KBM-7 (cell line): ENCODE measurements at regions not wholly inside any gene's neighbourhood (a gene's known extent, or its start where the extent isn't known, plus 50 kb on each side); places are given as distances from the start of the nearest gene placed in this dataset.
"Not testable (repeated sequence)": the region's sequence is repeated elsewhere in the genome, so short reads cannot be mapped to it uniquely, and the experiment has no call there.

Experiments
- DNase-seq: peaks from one replicate; pipeline ENCODE4 v3.0.0-alpha.2; 2015
- in situ Hi-C: fragments of 300-500 bp; cut with MboI; formaldehyde crosslinking; loops from 2 replicates; pipeline ENCODE4 v1.14.3; 2020; ENCODE audit warnings: low sequenced_read_pairs, low pct_unique_long_range_greater_than_20kb, mixed read lengths

DNA sequence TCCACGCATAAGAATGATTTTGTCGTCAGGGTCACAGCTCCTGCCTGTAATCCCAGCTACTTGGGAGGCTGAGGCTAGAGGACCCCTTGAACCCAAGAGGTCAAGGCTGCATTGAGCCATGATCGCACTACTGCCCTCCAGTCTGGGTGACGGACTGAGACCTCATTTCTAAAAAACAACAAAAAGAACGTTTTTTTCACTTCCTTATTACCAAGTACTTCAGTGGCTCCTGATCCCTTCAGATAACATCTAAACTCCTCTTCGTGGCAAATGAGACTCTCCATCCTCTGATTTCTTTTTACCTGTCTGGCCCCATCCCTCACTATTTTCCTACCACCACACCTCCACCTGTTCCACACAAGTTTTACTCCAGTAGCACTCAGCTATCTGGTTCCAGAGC lies 105.4 kb upstream of the TLK1 start:
- DNase-seq, result no peak
- in situ Hi-C loops, result no loop called here

DNA sequence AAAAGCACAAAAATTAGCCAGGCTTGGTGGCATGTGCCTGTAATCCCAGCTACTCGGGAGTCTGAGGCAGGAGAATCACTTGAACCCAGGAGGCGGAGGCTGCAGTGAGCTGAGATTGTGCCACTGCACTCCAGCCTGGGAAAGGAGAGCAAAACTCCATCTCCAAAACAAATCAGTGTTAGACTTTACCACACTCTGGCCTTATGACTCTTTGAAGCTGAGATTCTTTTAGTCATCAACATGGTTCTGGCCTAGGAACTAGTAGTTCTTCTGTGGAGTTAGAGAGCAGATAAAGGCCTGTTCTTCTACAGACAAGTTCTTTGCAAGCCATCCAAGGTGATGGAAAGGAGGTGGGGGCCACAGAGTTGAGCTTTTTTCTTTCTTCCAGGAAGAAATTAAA lies 100.8 kb upstream of the TLK1 start:
- in situ Hi-C loops, DNase-seq: not testable (repeated sequence)

DNA sequence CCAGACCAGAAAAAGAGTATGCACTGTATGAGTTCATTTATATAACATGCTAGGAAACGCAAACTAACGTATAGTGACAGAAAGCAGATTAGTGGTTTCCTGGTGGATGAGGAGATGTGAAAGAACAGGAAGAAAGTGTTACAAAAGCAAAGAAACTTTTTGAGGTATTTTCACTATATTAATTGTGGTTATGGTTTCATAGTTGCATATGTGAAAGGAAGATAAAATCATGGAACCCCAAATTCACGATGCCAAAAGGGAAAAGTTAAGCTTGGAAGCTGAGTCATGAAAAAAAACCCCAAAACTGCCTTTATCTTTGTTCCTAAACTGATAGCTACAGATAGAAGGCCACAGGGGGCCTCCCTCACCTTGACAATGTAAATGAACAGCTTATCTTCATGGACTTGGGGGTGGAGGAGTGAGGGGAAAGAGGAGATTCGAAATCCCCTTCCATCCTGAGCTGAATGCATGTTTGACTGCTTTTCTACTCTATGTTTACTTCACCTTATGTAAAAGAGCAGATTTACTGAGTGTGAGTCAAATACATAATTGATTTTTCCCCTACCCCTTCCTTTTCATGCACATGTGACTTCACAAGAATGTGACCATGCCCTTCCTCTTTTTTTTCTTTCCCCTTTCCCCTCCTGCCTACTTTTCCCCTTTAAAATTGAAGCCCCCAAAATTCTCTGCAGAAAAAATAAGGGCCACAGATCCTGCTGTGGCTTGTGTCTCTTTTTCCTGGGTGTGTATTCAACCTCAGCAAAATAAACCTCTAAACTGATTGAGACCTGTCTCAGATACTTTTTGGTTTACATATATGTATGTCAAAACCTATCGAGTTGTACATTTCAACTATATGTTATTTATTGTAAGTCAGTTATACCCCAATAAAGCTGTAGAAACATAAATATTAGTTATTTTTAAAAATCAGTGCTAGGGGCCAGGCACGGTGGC lies 100.1 kb upstream of the TLK1 start:
- in situ Hi-C loops, result no loop called here
- peak; percentile 69 for DNase-seq

DNA sequence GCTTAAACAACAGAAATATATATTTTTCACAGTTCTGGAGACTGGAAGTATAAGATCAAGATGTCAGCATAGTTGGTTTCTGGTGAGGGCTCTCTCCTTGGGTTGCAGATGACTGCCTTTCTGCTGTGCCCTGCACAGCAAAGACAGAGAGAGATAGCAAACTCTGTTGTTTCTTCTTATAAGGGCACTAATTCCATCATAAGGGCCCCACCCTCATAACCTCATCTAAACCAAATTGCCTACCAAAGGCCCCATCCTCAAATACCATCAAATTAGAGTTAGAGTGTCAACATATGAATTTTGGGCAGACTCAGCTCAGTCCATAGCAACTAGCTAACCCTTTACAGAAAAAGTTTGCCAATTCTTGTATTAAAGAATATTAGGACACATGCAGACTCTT lies 94.0 kb upstream of the TLK1 start:
- in situ Hi-C loops, result no loop called here
- DNase-seq, result no peak

DNA sequence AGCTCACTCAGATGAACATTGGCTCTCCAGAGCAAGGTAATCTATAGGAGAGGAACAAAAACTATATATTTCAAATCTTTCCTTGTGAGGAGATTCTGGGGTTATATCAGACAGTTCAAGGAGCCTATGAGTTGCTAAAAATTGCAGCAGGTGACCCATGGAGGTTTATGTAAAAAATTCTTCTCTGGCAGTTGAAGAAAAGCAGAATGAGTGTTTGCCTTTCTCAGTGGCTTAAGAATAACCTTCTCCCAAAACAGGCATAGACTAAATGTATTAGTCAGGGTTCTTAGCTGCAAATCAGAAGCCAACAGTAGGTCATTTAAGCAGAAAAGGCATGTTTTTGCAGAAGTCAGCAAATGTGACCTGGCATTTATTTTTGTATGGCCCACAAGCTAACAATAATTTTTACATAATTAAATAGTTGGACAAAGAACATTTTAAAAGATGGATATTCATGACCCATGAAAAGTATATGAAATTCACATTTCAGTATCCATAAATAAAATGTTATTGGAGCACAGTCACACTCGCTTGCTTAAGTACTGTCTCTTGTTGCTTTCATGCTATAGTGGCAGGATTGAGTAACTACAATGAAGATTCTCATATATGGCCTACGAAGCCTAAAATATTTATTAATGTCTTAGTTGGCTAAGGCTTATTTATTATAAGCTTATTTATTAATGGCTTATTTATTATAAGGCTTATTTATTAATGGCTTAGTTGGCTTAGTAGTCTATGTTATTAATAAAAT lies 93.4 kb upstream of the TLK1 start:
- in situ Hi-C loops, result no loop called here
- no peak for DNase-seq

DNA sequence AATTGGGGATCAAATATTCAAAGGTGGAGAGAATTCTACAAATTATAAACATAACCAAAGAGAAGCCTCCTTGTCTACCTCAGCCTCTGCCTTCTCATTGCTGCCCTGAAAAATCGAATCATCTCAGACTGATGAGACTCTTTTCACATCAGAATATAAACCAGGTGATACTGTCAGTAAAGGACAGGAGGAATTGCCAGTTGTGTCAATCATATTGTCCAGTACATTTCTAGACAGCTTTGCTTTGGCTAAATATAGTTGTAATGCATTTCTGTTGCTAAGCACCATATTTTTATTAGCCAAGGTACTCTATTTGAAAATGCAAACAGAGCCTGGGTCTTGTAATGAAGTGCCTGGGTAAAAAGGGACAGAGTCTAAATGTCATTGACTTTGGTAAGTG lies 92.6 kb upstream of the TLK1 start:
- no peak for DNase-seq
- in situ Hi-C loops, result no loop called here

DNA sequence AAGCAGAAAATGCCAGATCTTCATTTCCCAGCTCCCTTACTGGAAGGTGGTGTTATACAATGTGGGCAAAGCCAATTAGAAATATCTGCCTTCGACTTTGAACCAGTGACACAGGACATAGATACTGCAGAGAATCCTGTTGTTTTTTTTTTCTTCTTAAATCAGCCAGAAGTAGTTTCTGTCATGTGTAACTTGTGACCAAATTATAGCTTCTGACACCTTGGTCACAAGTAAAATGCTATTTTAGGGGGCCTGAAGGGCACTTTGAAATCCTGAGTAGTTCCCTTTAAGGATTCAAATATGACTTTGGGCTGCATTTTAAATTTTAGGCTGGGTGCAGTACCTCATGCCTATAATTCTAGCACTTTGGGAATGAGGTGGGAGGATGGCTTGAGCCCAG lies 89.0 kb upstream of the TLK1 start:
- in situ Hi-C loops, result no loop called here
- no peak for DNase-seq

DNA sequence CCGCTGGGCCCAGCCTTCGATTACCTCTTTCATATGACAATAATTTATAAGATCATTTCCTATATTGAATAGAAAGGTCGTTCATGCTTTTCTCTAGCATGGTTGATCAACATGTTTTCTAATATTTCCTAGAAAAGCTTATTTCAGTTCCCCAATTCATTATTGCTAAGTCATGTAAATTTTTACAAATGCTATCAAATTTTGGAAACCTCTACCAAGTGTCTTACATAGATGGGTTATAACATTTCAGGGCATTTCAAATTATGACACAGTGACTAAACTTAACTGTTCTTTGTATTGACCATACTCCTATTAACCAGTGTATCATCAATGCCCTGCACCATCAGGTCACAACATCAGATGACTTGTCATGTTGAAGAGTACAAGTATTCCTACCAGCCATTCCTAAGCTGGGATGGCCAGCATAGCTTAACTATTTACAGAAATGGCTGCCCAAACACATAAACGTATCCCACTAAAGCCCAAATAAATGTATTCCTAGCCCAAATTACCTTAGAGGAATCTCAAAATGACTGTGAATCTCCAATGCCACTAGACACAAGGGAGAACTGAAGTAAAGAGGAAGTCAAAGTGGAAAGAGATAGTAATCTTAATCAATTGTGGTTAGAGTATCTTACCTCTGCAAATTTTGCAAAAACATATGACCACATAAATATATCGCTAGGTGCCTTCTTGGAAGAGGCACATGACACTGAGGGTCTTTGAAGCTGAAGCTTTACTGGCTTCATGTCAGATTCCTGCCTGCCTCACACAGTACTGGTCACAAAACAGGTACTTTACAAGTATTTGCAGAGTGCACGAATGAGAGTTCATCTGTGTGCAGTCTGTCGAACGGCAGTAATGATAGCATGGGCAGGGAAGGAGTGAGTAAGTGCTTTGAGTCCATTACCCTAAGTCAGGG lies 87.3 kb upstream of the TLK1 start:
- in situ Hi-C loops, result no loop called here

DNA sequence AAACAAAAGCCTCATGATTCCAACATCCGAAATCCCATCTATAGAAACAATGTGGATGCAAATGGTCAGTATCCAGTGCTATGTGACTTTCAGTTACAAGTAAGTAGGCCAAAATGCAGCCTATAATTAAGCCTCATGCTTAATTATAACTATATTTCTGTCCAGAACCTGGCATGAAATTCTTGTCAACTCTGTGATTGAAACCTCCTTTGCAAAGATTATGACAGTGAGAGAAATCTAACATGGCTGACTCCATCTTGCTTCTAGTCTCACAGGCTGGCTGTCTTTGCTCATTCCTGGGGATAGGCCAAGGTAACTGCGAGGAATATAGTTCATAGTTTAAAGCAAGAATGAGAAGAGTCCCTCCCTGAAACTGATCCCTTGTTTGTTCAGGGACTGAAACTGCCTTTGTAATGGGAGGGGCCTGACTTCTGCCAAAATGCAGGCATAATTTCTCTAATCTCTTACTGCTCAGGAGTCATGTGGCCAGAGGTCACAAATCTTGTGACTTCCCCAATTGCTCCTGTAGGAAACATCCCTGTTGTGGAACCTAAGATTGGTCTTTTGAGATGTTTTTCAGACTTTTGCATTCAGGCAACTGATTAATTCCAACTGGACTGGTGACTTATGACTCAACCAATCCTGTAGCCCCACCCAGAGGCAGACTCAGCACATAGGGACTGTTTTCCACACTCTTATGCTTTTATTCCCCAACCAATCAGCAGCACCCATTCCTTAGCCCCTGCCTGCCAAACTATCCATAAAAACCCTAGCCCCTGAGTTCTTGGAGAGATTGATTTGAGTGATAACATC lies 84.5 kb upstream of the TLK1 start:
- no peak for DNase-seq
- in situ Hi-C loops, result no loop called here

More for the DNA sequence above, 87.3 kb upstream of the TLK1 start:
- DNase-seq, result peak; percentile 88

DNA sequence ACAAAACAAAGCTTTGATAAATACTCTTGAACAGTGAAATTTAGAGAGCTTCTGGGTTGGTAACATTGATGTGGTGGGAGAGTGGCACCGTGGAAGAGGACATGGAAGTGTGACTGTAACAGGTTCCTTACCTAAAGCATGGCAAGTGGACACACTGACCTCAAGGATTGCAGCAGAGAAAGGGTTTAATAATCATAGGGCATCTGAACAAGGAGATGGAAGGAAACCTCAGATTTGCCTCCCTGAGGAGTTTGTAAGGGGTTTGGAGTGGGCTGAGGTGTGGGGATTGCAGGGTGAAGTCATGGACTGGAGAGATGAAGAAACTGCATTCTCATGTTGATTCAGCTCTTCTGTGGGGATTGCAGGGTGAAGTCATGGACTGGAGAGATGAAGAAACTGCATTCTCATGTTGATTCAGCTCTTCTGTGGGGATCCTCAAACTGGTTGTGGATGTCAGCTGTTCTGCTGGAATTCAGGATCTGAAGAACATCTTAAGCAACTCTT lies 83.8 kb upstream of the TLK1 start:
- in situ Hi-C loops, result no loop called here
- DNase-seq, result no peak

DNA sequence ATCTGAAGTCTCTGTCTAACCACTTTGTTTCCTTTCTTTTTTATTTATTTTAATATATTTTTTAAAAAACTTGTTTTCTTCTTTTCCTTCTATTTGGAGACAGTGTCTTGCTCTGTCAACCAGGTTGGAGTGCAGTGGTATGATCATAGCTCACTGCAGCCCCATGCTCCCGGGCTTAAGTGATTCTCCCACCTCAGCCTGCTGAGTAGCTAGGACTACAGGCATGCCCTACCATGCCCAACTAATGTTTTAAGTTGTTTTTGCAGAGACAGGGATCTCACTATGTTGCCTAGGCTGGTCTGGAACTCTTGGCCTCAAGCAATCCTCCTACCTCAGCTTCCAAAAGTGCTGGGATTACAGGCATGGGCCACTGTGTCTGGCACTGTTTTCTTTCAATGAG lies 81.1 kb upstream of the TLK1 start:
- in situ Hi-C loops, result no loop called here

DNA sequence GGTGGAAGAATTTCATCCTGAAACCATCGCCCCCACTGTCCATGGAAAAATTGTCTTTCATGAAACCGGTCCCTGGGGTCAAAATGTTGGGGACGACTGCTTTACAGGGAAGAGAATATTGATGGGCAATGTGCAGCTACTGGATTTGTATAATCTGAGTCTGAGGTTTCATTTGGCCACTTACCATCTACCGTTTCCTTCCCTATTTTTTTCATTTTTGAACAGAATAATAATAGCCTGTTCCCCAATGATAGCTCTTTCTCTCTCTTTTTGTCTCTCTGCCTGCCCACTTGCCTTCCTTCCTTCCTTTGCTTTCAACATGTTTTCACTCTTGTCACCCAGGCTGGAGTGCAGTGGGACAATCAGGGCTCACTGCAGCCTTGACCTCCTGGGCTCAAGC lies 78.3 kb upstream of the TLK1 start:
- no peak for DNase-seq
- in situ Hi-C loops, result no loop called here

More for the DNA sequence above, 81.1 kb upstream of the TLK1 start:
- no peak for DNase-seq

DNA sequence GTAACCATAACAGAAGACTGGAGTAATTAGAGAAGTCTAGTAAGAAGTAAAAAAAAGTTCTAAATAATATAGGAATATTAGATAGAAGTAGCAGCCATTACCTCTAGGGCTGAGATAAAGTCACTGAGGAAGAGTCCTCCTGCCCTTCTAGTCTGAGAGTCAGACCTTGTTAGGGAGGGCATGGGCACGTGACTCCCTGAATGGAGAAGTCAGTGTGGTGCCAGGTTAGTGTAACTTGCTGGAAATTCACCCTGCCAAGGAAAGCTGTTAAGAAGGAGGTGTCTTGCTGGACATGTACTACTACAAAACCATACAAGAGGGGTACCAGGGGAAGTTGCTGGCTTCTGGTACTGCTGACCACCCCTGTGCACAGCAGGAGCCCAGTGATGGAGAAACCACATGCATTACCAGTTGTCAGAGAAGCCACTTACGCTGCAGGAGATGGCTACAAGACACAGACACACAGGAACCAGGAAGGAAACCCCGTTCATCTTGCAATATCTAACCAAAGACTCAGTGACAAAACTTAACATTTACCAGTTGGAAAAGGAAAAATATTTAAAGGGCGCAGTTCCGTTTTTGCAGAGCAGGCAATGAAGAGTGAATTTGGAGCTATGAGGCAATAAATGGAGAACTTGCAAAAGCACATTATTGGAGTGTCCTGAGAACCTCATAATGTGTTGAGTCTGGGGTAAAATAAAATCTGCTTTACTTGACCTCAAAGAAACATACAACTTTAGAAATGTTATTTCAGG lies 77.2 kb upstream of the TLK1 start:
- DNase-seq, result peak; percentile 64
- in situ Hi-C loops, result no loop called here

DNA sequence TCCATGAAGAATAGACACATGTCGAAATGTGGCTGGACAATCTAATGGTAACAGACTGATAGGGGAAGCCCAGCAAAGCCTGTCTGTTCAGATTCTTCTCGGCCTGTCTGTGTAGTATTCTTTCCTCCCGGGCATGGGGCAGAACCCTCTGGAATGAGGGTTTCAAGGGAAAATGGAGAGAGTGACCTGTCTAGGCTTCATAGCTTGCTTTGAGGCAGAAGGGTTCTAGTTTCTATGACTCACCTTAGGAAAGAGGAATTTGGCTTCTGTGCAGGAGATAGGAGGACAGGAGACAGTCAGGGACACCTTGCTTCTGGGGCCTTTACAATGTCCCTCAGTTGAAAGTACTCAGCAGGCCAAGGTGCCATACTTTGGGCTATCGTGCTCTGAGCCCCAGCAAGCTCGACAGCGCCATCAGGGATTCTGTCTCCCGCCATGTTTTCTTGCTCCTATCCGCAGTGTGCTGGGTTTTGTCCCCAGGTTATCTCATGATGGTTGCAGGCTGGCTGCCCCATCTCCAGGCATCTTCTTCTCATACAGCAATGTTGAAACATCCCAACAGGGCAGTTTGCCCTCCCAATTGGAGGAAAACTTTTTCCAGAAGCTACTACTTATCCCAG lies 74.7 kb upstream of the TLK1 start:
- in situ Hi-C loops, result no loop called here
- no peak for DNase-seq

DNA sequence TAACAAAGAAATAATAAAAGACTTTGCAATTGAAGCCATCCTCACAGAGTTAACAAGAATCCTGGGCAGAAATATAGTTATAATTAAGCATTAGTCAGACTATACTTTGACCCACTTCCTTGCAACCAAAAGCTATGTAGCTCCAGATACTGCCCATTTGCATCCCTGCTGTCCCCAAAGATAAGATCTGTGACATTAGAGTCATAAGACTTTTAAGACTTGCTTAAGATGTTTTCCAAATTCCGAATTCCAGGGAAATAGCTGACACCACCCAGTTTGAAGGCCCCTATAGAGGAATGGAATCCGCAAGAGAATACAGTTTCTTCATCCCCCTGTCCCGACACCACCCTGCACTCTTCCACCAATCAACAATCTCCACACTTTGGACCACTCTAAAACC lies 69.5 kb upstream of the TLK1 start:
- no peak for DNase-seq
- in situ Hi-C loops, result no loop called here

DNA sequence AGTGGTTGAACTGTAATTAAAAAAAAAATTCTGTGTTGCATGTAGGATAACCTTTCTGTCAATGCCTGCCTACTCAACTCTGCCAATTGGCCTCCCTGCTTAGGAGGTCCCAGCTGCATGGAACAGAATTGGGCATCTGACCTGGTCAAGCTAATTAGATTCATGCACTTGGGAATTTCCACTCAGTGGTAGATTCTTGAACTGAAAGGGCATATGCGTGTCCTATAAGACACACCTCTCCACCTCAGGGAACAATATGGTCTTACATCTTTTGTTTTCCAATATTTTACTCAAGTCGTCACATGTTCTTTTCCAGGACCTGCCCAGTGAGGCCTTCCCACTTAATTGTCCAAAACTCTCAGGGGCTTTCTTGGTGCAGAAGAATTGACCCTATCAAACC lies 68.1 kb upstream of the TLK1 start:
- no peak for DNase-seq
- in situ Hi-C loops, result no loop called here

DNA sequence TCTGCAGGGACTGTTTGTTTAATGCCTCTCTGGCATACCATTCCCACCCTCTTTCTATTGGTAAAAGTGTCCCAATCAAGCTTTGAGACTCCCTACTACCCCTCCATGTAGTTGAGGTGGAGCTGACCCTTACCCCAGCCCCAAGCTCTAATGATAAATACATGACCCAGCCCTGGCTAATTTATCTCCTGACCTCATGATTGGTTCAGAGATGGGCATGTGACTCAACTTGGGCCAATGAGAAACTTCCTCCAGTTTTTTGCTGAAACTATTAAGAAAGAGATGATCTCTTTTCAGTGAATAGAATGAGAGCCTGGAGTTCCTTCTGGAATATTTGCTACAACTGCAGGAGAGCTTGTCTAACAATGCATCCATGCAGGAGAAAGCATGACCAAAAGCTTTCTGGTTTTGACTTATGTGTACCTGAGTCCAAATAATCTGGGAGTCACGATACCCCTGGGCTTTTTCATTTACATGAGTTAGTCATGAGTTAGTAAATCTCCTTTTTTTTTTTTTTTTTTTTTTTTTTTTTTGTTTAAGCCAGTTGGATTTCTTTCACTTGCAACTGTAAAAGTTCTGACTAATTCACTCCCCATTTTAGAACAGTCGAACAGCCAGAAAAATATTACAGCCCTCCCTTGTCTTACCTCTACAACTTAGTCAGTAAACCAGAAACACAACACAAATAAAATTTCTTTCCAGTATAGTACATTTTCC lies 66.5 kb upstream of the TLK1 start:
- in situ Hi-C loops, result no loop called here
- no peak for DNase-seq
